Fibroblast of pulmonary artery (primary cell): ENCODE measurements at regions not wholly inside any gene's neighbourhood (a gene's known extent, or its start where the extent isn't known, plus 50 kb on each side); places are given as distances from the start of the nearest gene placed in this dataset.
A peak's percentile ranks its signal among the peaks of the same experiment; 100 is the strongest.
"Not testable (repeated sequence)": the region's sequence is repeated elsewhere in the genome, so short reads cannot be mapped to it uniquely, and the experiment has no call there.

Experiments used
- DNase-seq: peaks from one replicate; pipeline ENCODE4 v3.0.0-alpha.2; 2010; ENCODE audit warnings: low read depth
- H3K4me3 ChIP-seq: replicated peaks from 2 replicates; pipeline ENCODE4 v1.5.1; 2011; ENCODE audit warnings: low read depth, mild to moderate bottlenecking, control low read depth, low read length, moderate library complexity
- TF ChIP-seq, protein P1 (sequence below): IDR thresholded peaks from 2 replicates; pipeline ENCODE4 v1.5.1; 2011; ENCODE audit warnings: mild to moderate bottlenecking, control low read depth, low read length, inconsistent platforms; ENCODE audit errors: missing control alignments

DNA sequence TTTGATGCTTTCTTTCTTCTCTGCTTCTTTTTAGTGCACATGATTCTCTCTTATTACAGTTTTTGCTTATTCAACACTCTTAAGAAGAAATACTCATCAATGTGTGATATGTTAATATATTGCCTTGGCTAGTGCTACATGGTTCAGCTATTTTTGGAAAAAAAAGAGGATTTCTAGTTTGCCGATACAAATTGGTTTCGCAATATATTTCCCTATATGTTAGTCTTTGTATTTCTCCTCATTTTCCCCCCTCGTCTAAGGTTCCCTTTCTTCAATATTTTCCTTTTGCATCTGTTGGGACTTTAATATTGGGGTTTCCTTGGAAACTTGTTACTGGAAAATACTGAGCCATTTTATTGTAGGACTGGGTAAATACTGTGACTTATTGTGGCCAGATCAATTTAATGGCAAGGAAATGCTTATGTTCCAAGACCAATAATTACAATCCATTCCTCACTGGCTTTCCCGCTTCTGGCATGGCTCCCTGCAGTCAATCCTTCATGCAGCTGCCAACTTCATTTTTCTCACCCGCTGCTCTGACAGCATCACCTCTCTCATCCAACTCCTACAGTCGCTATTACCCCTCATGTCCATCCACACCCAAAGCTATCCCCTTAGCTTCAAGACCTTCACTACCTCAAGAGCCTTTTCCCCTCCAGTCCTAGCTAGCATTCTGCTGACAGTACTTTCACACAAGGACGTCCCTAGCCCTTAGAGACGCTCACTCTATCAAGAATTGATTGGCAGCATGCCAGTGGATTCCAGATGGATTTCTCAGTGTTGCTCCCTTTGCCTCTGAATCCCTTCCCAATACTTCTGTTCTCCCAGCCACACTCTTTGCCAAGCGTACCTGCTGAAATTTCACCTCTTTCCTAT, 280.1 kb upstream of the TMTC4 start:
- DNase-seq, result peak; percentile 1
- no peak overlapping the region for H3K4me3 ChIP-seq
- TF ChIP-seq, protein P1, sequence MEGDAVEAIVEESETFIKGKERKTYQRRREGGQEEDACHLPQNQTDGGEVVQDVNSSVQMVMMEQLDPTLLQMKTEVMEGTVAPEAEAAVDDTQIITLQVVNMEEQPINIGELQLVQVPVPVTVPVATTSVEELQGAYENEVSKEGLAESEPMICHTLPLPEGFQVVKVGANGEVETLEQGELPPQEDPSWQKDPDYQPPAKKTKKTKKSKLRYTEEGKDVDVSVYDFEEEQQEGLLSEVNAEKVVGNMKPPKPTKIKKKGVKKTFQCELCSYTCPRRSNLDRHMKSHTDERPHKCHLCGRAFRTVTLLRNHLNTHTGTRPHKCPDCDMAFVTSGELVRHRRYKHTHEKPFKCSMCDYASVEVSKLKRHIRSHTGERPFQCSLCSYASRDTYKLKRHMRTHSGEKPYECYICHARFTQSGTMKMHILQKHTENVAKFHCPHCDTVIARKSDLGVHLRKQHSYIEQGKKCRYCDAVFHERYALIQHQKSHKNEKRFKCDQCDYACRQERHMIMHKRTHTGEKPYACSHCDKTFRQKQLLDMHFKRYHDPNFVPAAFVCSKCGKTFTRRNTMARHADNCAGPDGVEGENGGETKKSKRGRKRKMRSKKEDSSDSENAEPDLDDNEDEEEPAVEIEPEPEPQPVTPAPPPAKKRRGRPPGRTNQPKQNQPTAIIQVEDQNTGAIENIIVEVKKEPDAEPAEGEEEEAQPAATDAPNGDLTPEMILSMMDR, result no peak

DNA sequence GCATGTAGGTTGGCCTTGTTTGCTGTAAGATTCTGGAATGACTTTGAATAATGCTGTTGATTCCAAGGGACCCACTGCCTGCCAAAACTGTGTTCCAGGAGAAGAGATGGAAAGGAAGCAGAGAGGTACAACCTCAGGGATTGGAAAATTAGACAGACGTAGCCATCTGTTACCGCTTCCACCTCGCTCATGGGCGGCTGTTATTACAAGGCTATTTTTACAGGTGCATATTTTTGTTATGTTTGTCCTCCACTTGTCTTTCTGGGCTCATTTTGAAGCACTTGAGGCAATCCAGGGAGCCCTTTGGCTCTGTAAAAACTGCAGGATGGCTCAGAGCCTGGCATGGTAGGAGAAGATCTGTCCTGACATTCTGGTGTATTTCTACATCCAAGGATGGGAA, 276.4 kb upstream of the TMTC4 start:
- DNase-seq, result no peak
- H3K4me3 ChIP-seq, result no peak overlapping the region
- TF ChIP-seq, protein P1, result no peak

DNA sequence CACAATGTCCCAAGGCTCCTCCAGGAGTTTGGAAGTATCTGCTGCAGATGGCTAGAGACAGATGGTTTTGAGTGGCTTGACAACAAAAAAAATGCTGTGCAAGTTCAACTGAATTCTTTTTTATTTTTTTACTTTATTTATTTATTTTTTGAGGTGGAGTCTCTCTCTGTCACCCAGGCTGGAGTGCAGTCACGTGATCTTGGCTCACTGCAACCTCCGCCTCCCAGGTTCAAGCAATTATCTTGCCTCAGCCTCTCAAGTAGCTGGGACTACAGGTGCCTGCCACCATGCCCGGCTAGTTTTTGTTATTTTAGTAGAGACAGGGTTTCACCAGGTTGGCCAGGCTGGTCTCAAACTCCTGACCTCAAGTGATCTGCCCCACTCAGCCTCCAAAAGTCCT, 274.3 kb upstream of the TMTC4 start:
- not testable (repeated sequence) for DNase-seq, H3K4me3 ChIP-seq

DNA sequence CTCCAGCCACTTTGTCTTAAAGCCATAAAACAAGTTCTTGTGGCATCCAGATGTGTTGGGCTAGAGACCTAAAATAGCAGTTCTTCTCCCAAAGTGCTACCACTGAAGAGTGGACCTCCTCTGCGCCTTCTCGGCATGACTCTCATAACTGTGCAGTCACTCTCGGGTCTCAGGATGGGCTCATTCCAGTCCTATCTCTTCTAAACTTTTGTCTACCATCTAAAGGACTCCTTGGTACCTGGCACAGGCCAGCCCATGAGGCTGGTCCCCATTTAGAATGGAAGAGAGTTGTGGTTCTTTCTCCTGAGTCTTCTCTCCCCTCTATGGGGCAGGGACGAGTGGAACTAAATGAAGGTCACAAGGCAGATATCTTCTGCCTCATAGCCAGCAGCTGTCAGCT, 272.0 kb upstream of the TMTC4 start:
- H3K4me3 ChIP-seq, result no peak overlapping the region
- TF ChIP-seq, protein P1, result no peak
- DNase-seq, result no peak

DNA sequence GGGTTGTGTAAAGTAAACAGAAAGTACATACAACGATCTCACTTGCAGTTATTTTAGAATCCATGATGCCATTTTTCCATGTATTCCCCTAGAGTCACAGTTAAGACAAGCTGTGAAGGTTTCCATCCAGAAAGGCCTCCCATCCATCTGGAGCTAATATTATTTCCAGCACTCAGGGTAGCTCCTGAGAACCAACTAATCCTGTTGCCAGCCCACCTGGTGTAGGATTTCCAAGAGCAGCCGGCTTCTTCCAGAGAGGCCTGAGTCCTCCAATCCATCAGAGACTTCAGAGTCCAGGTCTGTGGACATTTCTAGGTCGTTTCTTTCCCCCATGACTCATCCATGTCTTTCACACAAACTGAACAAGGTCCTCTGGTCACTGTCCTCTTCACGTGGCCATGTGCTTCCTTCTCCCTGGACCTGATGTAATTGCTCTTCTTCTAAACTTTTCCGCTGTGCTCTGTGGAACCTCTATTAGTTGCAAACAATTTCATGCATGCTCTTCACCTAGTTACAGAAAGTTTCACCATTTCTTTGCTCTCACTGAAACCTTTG, 270.3 kb upstream of the TMTC4 start:
- DNase-seq, result no peak
- no peak overlapping the region for H3K4me3 ChIP-seq
- TF ChIP-seq, protein P1, result no peak

DNA sequence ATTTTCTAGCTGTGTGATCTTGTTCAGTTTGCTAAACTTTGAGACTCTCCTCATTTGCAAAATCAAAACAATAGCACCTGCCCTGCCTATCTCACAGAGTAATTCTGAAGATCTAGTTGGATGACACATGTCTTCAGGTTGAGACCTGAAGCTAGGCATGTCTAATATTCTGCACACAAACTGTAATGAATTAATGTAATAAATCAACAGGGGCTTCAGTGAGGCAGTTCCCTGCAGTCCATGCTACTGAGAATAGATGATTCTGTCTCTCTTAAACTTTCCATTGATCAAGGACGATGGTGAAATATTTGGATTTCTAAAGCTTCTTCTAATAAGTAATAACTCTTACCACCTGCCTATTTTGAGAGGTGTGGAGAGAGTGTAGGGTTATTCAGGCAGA, 268.1 kb upstream of the TMTC4 start:
- no peak overlapping the region for H3K4me3 ChIP-seq
- TF ChIP-seq, protein P1, result no peak
- no peak for DNase-seq

DNA sequence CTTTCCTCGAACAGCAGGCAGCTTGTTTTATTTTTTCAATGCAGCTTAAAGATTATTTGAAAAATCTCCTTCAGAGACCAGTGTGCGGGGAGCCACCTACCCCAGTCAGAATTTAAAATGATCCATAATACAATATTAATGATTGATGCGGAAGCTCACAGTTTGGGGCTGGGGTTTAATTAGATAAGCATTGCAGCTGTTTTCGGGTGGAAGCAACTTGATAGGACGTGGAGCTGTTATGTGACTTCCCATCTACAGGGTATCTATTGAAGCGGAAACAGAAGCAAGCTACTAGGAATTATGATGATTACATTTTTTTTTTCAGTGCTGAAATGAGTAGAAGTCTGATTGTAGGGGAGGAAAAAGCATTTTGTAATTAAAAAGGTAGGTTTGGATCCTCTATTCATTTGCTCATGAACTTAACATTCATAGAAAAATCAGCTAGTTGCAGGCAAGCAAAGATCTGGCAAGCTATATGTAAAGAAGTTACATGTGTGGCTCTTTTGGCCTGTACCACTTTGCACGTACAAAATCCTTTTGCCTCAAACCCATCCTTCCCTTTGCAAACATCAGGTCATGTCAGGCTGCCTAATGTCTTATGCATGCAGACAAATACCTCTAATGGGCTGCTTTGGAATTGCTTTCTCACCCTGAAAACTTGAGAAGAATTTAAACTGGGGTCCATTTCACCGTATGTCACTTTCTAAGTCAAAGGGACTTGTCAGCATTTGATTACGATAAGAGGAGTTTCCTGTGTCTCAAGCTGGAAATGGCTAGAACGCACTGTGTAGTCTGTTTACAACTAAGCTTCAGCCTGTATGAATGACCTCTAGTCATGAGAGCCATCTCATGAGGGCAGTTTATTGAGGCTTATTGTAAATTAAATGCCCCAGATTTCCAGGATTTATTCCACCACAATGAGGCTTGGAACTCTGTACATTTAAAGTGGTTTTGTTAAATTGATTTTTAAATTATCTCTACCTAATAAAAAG, 267.1 kb upstream of the TMTC4 start:
- no peak for DNase-seq
- TF ChIP-seq, protein P1, result no peak
- H3K4me3 ChIP-seq, result no peak overlapping the region
